Panc1 (cell line): ENCODE measurements at regions not wholly inside any gene's neighbourhood (a gene's known extent, or its start where the extent isn't known, plus 50 kb on each side); places are given as distances from the start of the nearest gene placed in this dataset.

ENCODE experiments used
- ATAC-seq: fragments of 200-7000 bp; cut with Tn5 transposase; 2 replicates; pipeline ENCODE4 v1.9.1; 2020; ENCODE audit warnings: mild to moderate bottlenecking, moderate library complexity
- BruUV-seq: library from RNA; stranded (reverse); fragments of 400-500 nt; replicated peaks from 2 replicates; lab custom pipeline; 2021; lab: Mats Ljungman, UMichigan
- CTCF ChIA-PET: fragments of 300-600 bp; sonication (Branson Sonifier 250); formaldehyde crosslinking; loops from one replicate; lab custom pipeline; 2022; ENCODE audit warnings: antibody characterized with exemption; lab: Charles Lee
- POLR2A ChIA-PET: fragments of 300-600 bp; sonication (Branson Sonifier 250); formaldehyde crosslinking; loops from one replicate; lab custom pipeline; 2022; ENCODE audit warnings: antibody characterized with exemption; lab: Charles Lee
- DNase-seq: peaks from one replicate; pipeline ENCODE4 v3.0.0-alpha.2; 2010; ENCODE audit warnings: low read depth, low spot score
- H3K27ac ChIP-seq: 2 replicates; pipeline ENCODE4 v1.5.1; 2011; ENCODE audit warnings: mild to moderate bottlenecking, low read length, inconsistent platforms
- H3K27me3 ChIP-seq: fragments of 200-500 bp; sonication (Bioruptor generic); 2 replicates; pipeline ENCODE4 v1.6.0; 2014; ENCODE audit warnings: low read length, inconsistent platforms; ENCODE audit not compliant: control insufficient read depth, insufficient read depth
- H3K36me3 ChIP-seq: fragments of 200-500 bp; sonication (Bioruptor generic); 2 replicates; pipeline ENCODE4 v1.5.1; 2014; ENCODE audit warnings: inconsistent platforms, mild to moderate bottlenecking, low read length, moderate library complexity; ENCODE audit not compliant: control insufficient read depth, insufficient read depth
- H3K4me1 ChIP-seq: 2 replicates; pipeline ENCODE4 v1.5.1; 2011; ENCODE audit warnings: inconsistent platforms, mild to moderate bottlenecking, low read length, moderate library complexity; ENCODE audit not compliant: control insufficient read depth, insufficient read depth
- H3K4me3 ChIP-seq, 2 experiments: 2 replicates each; pipeline ENCODE4 v1.5.1; 2011 to 2012; ENCODE audit warnings: low read depth in 2 of 2, low read length in 2 of 2, mild to moderate bottlenecking in 2 of 2, inconsistent platforms in 1 of 2, moderate library complexity in 1 of 2
- H3K9me3 ChIP-seq: fragments of 200-500 bp; sonication (Bioruptor generic); 2 replicates; pipeline ENCODE4 v1.5.1; 2014; ENCODE audit warnings: low read depth, mild to moderate bottlenecking, inconsistent platforms, low read length, moderate library complexity; ENCODE audit not compliant: control insufficient read depth, insufficient read depth
- POLR2AphosphoS5 ChIP-seq: IDR thresholded peaks from 2 replicates; pipeline ENCODE4 v1.6.1; 2012; ENCODE audit warnings: mild to moderate bottlenecking, low read depth, low read length, moderate library complexity
- SIN3A ChIP-seq: IDR thresholded peaks from 2 replicates; pipeline ENCODE4 v1.6.1; 2012; ENCODE audit warnings: low read depth, mild to moderate bottlenecking, low read length, moderate library complexity, borderline replicate concordance; ENCODE audit not compliant: insufficient read depth
- TCF7L2 ChIP-seq: IDR thresholded peaks from 2 replicates; pipeline ENCODE4 v1.6.1; 2011; ENCODE audit warnings: mild to moderate bottlenecking, low read depth, low read length, inconsistent platforms
- in situ Hi-C: cut with HindIII; loops from 2 replicates; pipeline ENCODE4 v1.10.0; 2016; ENCODE audit warnings: low sequenced_read_pairs, low pct_unique_long_range_greater_than_20kb
- intact Hi-C: fragments of 100-400 bp; cut with micrococcal nuclease; formaldehyde crosslinking; loops from one replicate; pipeline ENCODE4 v1.10.0; 2022; ENCODE audit not compliant: unreplicated experiment
- TF ChIP-seq, protein P1 (sequence below): fragments of 450-650 bp; IDR thresholded peaks from 2 replicates; pipeline ENCODE4 v1.5.1; 2017; ENCODE audit warnings: mild to moderate bottlenecking
- TF ChIP-seq, protein P2 (sequence below), 2 experiments: IDR thresholded peaks; 2 replicates each; pipeline ENCODE4 v1.6.1; 2011 to 2012; ENCODE audit warnings: low read depth in 2 of 2, control low read depth in 1 of 2, low read length in 1 of 2, mild to moderate bottlenecking in 1 of 2, moderate library complexity in 1 of 2; ENCODE audit not compliant: insufficient read depth in 1 of 2

DNA sequence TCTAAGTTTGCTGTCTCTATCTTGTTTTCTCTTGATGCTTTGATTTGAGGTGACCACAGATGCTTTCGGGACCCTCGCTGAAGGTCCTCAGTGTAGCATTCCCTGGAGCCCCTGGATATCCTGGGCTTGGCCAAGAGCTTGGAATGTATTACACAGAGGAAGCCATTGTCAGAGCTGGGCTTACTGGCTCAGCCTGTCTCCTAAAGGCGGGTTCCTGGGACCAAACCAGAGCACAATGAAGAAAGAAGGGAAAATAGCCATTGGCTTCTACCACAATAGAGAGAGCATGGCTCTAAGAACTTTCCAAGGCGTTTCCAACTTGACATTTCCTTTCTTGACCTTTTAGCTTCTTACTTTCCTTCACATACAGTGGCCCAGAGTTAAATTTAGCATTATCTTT lies 229.3 kb downstream of the HS3ST3A1 start:
- TF ChIP-seq, protein P1, sequence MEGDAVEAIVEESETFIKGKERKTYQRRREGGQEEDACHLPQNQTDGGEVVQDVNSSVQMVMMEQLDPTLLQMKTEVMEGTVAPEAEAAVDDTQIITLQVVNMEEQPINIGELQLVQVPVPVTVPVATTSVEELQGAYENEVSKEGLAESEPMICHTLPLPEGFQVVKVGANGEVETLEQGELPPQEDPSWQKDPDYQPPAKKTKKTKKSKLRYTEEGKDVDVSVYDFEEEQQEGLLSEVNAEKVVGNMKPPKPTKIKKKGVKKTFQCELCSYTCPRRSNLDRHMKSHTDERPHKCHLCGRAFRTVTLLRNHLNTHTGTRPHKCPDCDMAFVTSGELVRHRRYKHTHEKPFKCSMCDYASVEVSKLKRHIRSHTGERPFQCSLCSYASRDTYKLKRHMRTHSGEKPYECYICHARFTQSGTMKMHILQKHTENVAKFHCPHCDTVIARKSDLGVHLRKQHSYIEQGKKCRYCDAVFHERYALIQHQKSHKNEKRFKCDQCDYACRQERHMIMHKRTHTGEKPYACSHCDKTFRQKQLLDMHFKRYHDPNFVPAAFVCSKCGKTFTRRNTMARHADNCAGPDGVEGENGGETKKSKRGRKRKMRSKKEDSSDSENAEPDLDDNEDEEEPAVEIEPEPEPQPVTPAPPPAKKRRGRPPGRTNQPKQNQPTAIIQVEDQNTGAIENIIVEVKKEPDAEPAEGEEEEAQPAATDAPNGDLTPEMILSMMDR: no peak
- TF ChIP-seq POLR2AphosphoS5: no peak
- TF ChIP-seq, protein P2, sequence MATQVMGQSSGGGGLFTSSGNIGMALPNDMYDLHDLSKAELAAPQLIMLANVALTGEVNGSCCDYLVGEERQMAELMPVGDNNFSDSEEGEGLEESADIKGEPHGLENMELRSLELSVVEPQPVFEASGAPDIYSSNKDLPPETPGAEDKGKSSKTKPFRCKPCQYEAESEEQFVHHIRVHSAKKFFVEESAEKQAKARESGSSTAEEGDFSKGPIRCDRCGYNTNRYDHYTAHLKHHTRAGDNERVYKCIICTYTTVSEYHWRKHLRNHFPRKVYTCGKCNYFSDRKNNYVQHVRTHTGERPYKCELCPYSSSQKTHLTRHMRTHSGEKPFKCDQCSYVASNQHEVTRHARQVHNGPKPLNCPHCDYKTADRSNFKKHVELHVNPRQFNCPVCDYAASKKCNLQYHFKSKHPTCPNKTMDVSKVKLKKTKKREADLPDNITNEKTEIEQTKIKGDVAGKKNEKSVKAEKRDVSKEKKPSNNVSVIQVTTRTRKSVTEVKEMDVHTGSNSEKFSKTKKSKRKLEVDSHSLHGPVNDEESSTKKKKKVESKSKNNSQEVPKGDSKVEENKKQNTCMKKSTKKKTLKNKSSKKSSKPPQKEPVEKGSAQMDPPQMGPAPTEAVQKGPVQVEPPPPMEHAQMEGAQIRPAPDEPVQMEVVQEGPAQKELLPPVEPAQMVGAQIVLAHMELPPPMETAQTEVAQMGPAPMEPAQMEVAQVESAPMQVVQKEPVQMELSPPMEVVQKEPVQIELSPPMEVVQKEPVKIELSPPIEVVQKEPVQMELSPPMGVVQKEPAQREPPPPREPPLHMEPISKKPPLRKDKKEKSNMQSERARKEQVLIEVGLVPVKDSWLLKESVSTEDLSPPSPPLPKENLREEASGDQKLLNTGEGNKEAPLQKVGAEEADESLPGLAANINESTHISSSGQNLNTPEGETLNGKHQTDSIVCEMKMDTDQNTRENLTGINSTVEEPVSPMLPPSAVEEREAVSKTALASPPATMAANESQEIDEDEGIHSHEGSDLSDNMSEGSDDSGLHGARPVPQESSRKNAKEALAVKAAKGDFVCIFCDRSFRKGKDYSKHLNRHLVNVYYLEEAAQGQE (IDR thresholded peaks at IDR 0.05; ENCODE audit: insufficient read depth in 1 of 2, low read depth in 2 of 2, low read length in 1 of 2): no peak
- TF ChIP-seq SIN3A: no peak
- no peak for TF ChIP-seq TCF7L2
- Histone ChIP-seq H3K4me3 (no peak overlapping the region), H3K4me1 (no peaks in the 10 kb centered on the region), H3K9me3 (no peaks in the 10 kb centered on the region), H3K27ac (no peak overlapping the region), H3K36me3 (no peaks in the 10 kb centered on the region), H3K27me3 (no peaks in the 10 kb centered on the region)
- in situ Hi-C loops (no loop called here), intact Hi-C loops (no loop called here)
- DNase-seq (no peak), ATAC-seq (no peak)
- POLR2A ChIA-PET: no interaction called here
- CTCF ChIA-PET: no interaction called here
- no TSS peak for BruUV-seq

DNA sequence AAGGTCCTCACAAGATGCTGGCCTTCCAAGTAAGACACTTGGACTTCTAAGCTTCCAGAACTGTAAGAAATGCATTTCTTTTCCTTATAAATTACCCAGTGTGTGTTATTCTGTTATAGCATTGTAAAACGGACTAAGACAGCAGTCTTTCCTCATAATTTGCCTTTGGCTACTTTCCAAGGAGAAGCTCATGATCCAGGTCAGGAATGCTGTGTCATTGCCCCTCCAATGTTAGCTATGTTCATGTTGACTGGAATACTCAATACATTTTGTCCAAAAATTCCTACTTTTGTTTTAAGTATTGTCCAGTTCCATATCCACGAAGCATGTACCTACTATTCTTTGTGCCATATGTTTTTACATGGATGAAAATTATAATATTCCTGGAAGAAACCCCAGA lies 234.6 kb downstream of the HS3ST3A1 start:
- DNase-seq: no peak
- H3K27me3 ChIP-seq: no peaks in the 10 kb centered on the region
- H3K36me3 ChIP-seq: no peaks in the 10 kb centered on the region
- intact Hi-C loops (no loop called here), in situ Hi-C loops (no loop called here)
- H3K4me1 ChIP-seq: no peaks in the 10 kb centered on the region
- no peaks in the 10 kb centered on the region for H3K9me3 ChIP-seq
- no peak overlapping the region for H3K4me3 ChIP-seq
- no peak for ATAC-seq
- H3K27ac ChIP-seq: no peak overlapping the region
- POLR2A ChIA-PET: no interaction called here
- CTCF ChIA-PET: no interaction called here
- TF ChIP-seq, protein P2 (IDR thresholded peaks at IDR 0.05; ENCODE audit: insufficient read depth in 1 of 2, low read depth in 2 of 2, low read length in 1 of 2): no peak
- TF ChIP-seq POLR2AphosphoS5 (no peak), TCF7L2 (no peak), SIN3A (no peak)
- TF ChIP-seq, protein P1: no peak
- BruUV-seq: no TSS peak
